8988T (cell line): ENCODE measurements at regions not wholly inside any gene's neighbourhood (a gene's known extent, or its start where the extent isn't known, plus 50 kb on each side); places are given as distances from the start of the nearest gene placed in this dataset.
"Not testable (repeated sequence)": the region's sequence is repeated elsewhere in the genome, so short reads cannot be mapped to it uniquely, and the experiment has no call there.

Experiments used
- DNase-seq: peaks from one replicate; pipeline ENCODE4 v3.0.0; 2011

- no peak for DNase-seq
These were observed 687.8 kb downstream of the FAM181B start for GRCh38 chr11:82045748-82046457.

- DNase-seq = no peak
These were observed 690.3 kb downstream of the FAM181B start for GRCh38 chr11:82043316-82043715.

GRCh38 chr11:82041764-82042163 lies 691.9 kb downstream of the FAM181B start:
- no peak for DNase-seq

- no peak for DNase-seq
These were observed 695.5 kb downstream of the FAM181B start for GRCh38 chr11:82038154-82038553.

- DNase-seq = no peak
These were observed 699.1 kb downstream of the FAM181B start for GRCh38 chr11:82034527-82034926.

- not testable (repeated sequence) for DNase-seq
These were observed 706.3 kb downstream of the FAM181B start for GRCh38 chr11:82027335-82027734.

GRCh38 chr11:82024760-82025159 lies 708.9 kb downstream of the FAM181B start:
- no peak for DNase-seq

- DNase-seq = no peak
These were observed 721.4 kb downstream of the FAM181B start for GRCh38 chr11:82012276-82012675.

GRCh38 chr11:82009133-82009532 lies 724.5 kb downstream of the FAM181B start:
- no peak for DNase-seq

GRCh38 chr11:82007521-82007920 lies 726.1 kb downstream of the FAM181B start:
- no peak for DNase-seq

- DNase-seq = no peak
These were observed 729.0 kb downstream of the FAM181B start for GRCh38 chr11:82004537-82005213.

GRCh38 chr11:82003671-82004515 lies 729.8 kb downstream of the FAM181B start:
- DNase-seq = no peak

GRCh38 chr11:82003024-82003423 lies 730.6 kb downstream of the FAM181B start:
- no peak for DNase-seq

GRCh38 chr11:81995889-81996288 lies 737.8 kb downstream of the FAM181B start:
- no peak for DNase-seq

- no peak for DNase-seq
These were observed 739.9 kb downstream of the FAM181B start for GRCh38 chr11:81993755-81994154.

- no peak for DNase-seq
These were observed 742.8 kb downstream of the FAM181B start for GRCh38 chr11:81990659-81991443.

GRCh38 chr11:81989093-81989492 lies 744.6 kb downstream of the FAM181B start:
- DNase-seq = no peak

GRCh38 chr11:81987829-81988472 lies 745.7 kb downstream of the FAM181B start:
- no peak for DNase-seq

GRCh38 chr11:81986556-81987161 lies 747.0 kb downstream of the FAM181B start:
- no peak for DNase-seq

- no peak for DNase-seq
These were observed 754.2 kb downstream of the FAM181B start for GRCh38 chr11:81979448-81979847.

- DNase-seq = no peak
These were observed 758.3 kb downstream of the FAM181B start for GRCh38 chr11:81975261-81975900.
